BLaER1 (cell line): ENCODE measurements at regions not wholly inside any gene's neighbourhood (a gene's known extent, or its start where the extent isn't known, plus 50 kb on each side); places are given as distances from the start of the nearest gene placed in this dataset.
"Not testable (repeated sequence)": the region's sequence is repeated elsewhere in the genome, so short reads cannot be mapped to it uniquely, and the experiment has no call there.

Source experiments
- H3K27ac ChIP-seq: shearing (Covaris generic); formaldehyde crosslinking; 2 replicates; pipeline ENCODE4 v1.8.1; 2022
- H3K27me3 ChIP-seq: shearing (Covaris generic); formaldehyde crosslinking; 2 replicates; pipeline ENCODE4 v1.8.1; 2022
- H3K36me3 ChIP-seq: shearing (Covaris generic); formaldehyde crosslinking; 2 replicates; pipeline ENCODE4 v1.8.1; 2022
- H3K4me1 ChIP-seq: shearing (Covaris generic); formaldehyde crosslinking; 2 replicates; pipeline ENCODE4 v1.8.1; 2022
- H3K4me2 ChIP-seq: shearing (Covaris generic); formaldehyde crosslinking; 2 replicates; pipeline ENCODE4 v1.8.1; 2022
- H3K4me3 ChIP-seq: shearing (Covaris generic); formaldehyde crosslinking; 2 replicates; pipeline ENCODE4 v1.8.1; 2022
- H3K9ac ChIP-seq: shearing (Covaris generic); formaldehyde crosslinking; 2 replicates; pipeline ENCODE4 v1.8.1; 2022
- H3K9me3 ChIP-seq: shearing (Covaris generic); formaldehyde crosslinking; 2 replicates; pipeline ENCODE4 v1.8.1; 2022
- H4K20me1 ChIP-seq: shearing (Covaris generic); formaldehyde crosslinking; 2 replicates; pipeline ENCODE4 v1.8.1; 2022
- Cebpa-rat ChIP-seq: shearing (Covaris generic); IDR thresholded peaks from 2 replicates; pipeline ENCODE4 v1.8.1; 2022

DNA sequence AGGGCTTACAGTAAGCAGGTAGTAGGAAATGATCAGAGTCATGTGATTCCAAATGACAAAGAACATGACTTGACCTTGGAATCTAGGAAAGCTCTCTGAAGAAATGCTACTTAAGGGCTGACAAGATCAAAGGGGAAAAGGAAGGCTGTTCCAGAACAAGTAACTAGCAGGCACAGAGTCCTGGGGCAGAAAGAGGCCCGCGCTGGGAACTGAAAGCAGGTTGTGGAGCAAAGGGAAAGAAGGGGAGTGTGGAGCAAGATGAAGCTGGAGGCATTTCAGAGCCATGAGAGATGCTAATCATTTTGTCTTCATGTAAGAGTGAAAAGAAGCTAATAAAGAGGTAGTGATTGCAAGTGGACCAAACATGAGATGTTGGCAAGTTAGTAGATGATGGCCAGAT, 397.5 kb downstream of the DTWD2 start:
- H3K4me1 ChIP-seq = no peaks in the 10 kb centered on the region
- no peak overlapping the region for H3K9ac ChIP-seq
- H3K9me3 ChIP-seq = no peaks in the 10 kb centered on the region

DNA sequence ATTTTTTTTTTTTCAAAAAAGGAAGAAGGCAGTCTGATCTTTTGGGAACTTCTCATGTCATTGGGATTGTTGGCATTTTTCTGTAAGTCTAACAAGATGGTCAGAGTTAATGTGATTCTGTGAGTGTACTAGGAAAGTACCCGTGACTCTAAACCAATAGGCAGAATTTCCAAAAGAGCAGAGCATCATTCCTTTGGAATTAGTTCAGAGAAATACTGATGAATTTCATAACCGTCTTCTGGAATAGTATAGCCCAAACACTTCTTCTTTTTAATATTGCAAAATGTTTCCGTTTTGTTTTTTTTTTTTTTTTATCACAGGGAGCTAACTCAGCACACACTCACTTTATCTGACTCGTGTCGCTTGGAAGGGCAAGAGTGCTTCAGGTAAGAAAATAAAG, 407.4 kb downstream of the DTWD2 start:
- no peaks in the 10 kb centered on the region for H4K20me1 ChIP-seq
- H3K27me3 ChIP-seq = no peaks in the 10 kb centered on the region
- no peak overlapping the region for H3K4me3 ChIP-seq
- H3K9me3 ChIP-seq = no peaks in the 10 kb centered on the region
- H3K36me3 ChIP-seq = no peaks in the 10 kb centered on the region
- no peak overlapping the region for H3K4me2 ChIP-seq
- H3K9ac ChIP-seq = no peak overlapping the region
- no peak overlapping the region for H3K27ac ChIP-seq
- H3K4me1 ChIP-seq = no peaks in the 10 kb centered on the region
- TF ChIP-seq Cebpa-rat = no peak

More for the DNA sequence above, 397.5 kb downstream of the DTWD2 start:
- no peak for TF ChIP-seq Cebpa-rat
- Histone ChIP-seq H4K20me1 (no peaks in the 10 kb centered on the region), H3K4me2 (no peak overlapping the region), H3K27ac (no peak overlapping the region), H3K4me3 (no peak overlapping the region), H3K36me3 (no peaks in the 10 kb centered on the region), H3K27me3 (no peaks in the 10 kb centered on the region)

DNA sequence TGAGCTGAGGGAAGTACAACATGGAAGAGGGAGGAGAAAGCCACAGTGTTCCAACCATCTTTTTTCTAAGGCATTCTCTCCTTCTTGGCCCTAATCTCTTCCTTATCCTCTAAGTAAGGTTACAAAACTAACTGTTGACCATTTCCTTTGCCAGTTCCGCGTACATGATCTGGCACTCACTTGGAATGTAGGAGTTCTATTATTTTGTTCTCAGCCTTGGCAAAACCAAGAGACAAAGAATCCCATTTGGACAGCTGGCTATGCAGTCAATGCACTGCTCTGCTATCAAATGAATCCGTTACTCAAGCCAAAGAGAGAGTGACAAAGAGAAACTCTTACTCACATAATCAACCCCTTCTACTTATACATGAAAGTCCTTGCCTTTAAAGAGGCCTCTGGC, 410.3 kb downstream of the DTWD2 start:
- H4K20me1 ChIP-seq = no peaks in the 10 kb centered on the region
- no peak overlapping the region for H3K9ac ChIP-seq
- H3K4me1 ChIP-seq = no peaks in the 10 kb centered on the region
- H3K9me3 ChIP-seq = no peaks in the 10 kb centered on the region
- no peaks in the 10 kb centered on the region for H3K27me3 ChIP-seq
- H3K4me2 ChIP-seq = no peak overlapping the region
- no peak for TF ChIP-seq Cebpa-rat
- H3K4me3 ChIP-seq = no peak overlapping the region
- no peak overlapping the region for H3K27ac ChIP-seq
- H3K36me3 ChIP-seq = no peaks in the 10 kb centered on the region

DNA sequence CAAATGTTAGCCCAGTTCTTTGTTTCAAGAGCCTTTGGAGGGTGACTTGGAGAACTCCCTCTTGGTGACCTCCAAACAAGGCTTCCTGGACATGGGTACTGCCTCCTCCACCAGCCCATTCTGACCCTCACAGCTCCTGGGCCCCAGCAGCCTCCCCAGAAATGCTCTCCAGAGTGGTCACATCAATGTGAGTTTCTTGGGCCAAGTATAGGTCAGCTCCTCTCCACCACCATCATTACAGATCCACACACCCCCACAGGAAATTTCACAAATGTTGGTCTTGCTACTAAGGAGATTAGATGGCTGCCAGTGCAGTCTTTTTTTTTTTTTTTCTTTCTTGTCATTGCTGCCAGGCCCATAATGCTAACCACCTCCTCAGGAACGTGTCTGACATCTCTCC, 410.7 kb downstream of the DTWD2 start:
- Histone ChIP-seq H3K4me1 (no peaks in the 10 kb centered on the region), H3K9me3 (no peaks in the 10 kb centered on the region), H3K27me3 (no peaks in the 10 kb centered on the region), H3K4me3 (no peak overlapping the region), H3K9ac (no peak overlapping the region), H3K36me3 (no peaks in the 10 kb centered on the region), H4K20me1 (no peaks in the 10 kb centered on the region), H3K4me2 (no peak overlapping the region), H3K27ac (no peak overlapping the region)
- TF ChIP-seq Cebpa-rat = no peak

DNA sequence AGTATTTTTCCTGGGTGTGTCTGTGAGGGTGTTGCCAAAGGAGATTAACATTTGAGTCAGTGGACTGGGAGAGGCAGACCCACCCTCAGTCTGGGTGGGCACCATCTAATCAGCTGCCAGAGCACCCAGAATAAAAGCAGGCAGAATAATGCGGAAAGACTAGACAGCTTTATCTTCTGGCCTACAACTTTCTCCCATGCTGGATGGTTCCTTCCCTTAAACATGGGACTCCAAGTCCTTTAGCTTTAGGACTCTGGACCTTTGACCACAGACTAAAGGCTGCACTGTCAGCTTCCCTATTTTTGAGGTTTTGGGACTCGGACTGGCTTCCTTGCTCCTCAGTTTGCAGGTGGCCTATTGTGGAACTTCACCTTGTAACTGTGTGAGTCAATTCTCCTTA, 418.1 kb downstream of the DTWD2 start:
- H3K27me3 ChIP-seq, H3K4me2 ChIP-seq, H3K36me3 ChIP-seq: not testable (repeated sequence)

DNA sequence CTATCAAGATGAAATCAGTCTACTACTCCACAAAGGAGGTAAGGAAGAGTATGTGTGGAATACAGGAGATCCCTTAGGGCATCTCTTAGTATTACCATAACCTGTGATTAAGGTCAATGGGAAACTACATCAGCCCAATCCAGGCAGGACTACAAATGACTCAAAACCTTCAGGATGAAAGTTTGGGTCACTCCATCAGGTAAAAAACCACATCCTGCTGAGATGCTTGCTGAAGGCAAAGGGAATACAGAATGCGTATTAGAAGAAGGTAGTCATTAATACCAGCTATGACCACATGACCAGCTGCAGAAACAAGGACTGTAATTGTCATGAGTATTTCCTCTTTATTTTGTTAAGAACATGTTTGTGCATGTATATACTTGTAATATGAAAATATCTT, 418.8 kb downstream of the DTWD2 start:
- not testable (repeated sequence) for H3K9ac ChIP-seq, H3K27me3 ChIP-seq, H3K36me3 ChIP-seq, H3K9me3 ChIP-seq, H3K27ac ChIP-seq, H4K20me1 ChIP-seq, H3K4me1 ChIP-seq, H3K4me3 ChIP-seq, H3K4me2 ChIP-seq

More for the DNA sequence above, 418.1 kb downstream of the DTWD2 start:
- H3K27ac ChIP-seq, H3K4me1 ChIP-seq, H4K20me1 ChIP-seq, H3K9ac ChIP-seq, H3K4me3 ChIP-seq, H3K9me3 ChIP-seq: not testable (repeated sequence)

DNA sequence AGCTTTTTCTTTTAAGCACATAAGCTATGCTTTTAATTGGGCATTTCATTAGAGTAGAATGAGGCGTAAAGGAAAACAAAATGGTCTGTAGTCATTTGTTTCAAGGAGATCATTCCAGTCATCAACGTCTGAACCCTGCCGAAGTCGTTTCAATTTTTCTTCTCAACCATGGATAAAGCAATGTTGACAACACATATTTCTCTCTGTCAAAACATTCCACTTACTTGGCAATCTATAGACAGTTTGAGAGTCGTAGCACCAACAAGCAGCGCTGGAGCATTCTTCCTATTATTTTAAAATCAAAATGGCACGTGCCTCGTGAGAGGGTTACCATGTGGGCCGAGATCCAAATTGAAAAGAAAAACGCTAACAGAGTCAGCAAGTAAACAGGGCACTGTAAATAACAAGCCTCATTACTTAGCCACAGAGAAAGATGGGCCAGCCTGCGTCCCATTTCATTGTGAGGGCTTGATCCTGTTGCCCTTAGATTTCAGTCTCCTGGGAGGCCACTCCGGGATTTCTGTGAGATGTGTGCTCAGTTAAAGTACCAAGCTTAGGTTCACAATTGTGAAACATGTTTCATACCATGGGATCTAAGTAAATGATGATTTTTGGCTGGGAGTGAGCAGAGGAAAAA, 422.9 kb downstream of the DTWD2 start:
- Histone ChIP-seq H3K4me2 (no peak overlapping the region), H3K36me3 (no peaks in the 10 kb centered on the region), H3K9me3 (no peaks in the 10 kb centered on the region), H3K27me3 (no peaks in the 10 kb centered on the region), H3K27ac (no peak overlapping the region), H3K9ac (no peak overlapping the region), H3K4me3 (no peak overlapping the region), H3K4me1 (0 out of 2 replicates have a peak, but pooled peaks cover under 1% of the 10 kb centered on the region), H4K20me1 (no peaks in the 10 kb centered on the region)
- no peak for TF ChIP-seq Cebpa-rat

DNA sequence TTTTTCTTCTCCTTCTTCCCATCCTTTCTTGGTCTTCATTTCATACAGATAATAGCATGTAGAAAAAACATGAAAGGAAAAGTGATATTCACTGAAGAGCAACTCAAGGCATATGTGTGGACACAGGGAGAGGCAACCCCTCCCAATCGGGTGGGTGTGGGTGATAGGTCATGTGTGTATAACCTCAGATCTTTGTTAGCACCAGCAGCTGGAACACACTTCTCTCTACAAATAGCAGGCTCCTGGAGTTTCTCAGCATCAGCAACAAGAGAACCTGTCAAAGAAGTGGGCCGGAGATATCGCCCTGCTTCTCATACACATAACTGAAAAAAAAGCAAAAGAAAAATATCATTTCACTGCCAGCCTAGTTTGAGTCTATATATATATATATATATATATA, 426.4 kb downstream of the DTWD2 start:
- Histone ChIP-seq H3K9ac (no peak overlapping the region), H4K20me1 (no peaks in the 10 kb centered on the region), H3K36me3 (no peaks in the 10 kb centered on the region), H3K4me1 (peaks cover 14% of the 10 kb centered on the region), H3K4me3 (no peak overlapping the region), H3K27ac (no peak overlapping the region), H3K9me3 (no peaks in the 10 kb centered on the region), H3K4me2 (no peak overlapping the region), H3K27me3 (no peaks in the 10 kb centered on the region)
- TF ChIP-seq Cebpa-rat = no peak

DNA sequence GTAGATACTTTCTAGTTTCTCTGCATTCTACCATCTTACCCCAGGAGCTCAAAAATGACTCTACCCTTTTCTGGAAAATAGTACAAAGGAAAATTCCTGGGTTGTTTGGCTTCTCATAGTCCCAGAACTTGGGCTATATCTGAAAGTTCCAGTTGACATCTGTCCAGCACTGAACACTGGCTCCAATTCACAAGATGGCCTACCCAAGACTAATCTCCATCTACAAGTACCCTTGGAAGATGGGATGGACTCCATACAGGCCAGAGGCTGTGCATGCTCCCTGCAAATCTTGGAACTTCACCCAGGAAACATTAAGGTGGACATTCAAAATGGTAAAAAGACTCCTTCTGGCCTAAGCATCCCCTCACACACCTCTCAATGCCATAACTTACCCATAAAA, 427.1 kb downstream of the DTWD2 start:
- Histone ChIP-seq H3K27me3 (no peaks in the 10 kb centered on the region), H3K4me3 (no peak overlapping the region), H3K4me1 (peaks cover 15% of the 10 kb centered on the region), H3K9me3 (no peaks in the 10 kb centered on the region), H3K27ac (no peak overlapping the region), H3K9ac (no peak overlapping the region), H3K36me3 (no peaks in the 10 kb centered on the region), H4K20me1 (no peaks in the 10 kb centered on the region), H3K4me2 (no peak overlapping the region)
- no peak for TF ChIP-seq Cebpa-rat

DNA sequence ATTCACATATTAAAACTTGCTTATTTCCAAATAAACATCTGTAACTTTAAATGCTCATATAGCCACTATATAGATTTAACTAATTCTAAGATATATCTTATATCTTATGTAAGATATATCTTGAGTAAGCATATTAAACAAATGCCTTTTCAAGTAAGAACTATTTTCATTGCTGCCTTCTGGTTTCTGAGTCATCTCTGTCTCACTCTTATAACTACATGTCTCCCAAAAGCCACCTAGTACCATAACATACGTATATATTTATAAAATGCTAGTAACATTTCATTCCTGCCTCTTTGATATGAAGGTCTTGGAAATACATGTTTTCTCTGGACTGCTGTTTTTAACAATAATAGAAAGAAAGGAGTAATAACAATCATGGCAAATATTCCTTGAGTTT, 429.5 kb downstream of the DTWD2 start:
- Histone ChIP-seq H4K20me1 (no peaks in the 10 kb centered on the region), H3K4me1 (peaks cover 15% of the 10 kb centered on the region), H3K4me2 (no peak overlapping the region), H3K36me3 (no peaks in the 10 kb centered on the region), H3K9me3 (no peaks in the 10 kb centered on the region), H3K27me3 (no peaks in the 10 kb centered on the region), H3K9ac (no peak overlapping the region), H3K4me3 (no peak overlapping the region), H3K27ac (no peak overlapping the region)
- no peak for TF ChIP-seq Cebpa-rat

DNA sequence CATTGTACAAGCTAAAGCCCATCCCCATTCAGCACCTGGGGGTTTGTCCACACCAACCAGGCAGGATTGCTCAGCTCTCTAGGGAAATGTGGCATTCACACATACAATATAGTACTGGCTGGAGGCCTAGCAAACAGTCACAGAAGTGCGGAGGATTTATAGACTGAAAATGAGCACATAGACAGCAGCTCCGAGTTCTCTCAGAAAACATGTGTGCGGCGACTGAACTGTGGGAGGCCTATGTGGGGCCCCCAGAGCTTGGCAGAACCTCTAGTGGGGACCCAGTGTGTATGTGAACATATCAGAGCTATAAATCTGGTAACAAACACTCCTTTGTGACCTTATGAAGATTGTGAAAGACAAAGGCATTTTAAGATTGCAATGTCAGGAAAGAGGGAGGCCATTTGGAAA, 431.1 kb downstream of the DTWD2 start:
- no peaks in the 10 kb centered on the region for H3K27me3 ChIP-seq
- H3K4me2 ChIP-seq = no peak overlapping the region
- no peak for TF ChIP-seq Cebpa-rat
- H3K4me1 ChIP-seq = peaks cover 15% of the 10 kb centered on the region
- H3K36me3 ChIP-seq = no peaks in the 10 kb centered on the region
- H3K27ac ChIP-seq = no peak overlapping the region
- no peak overlapping the region for H3K9ac ChIP-seq
- no peaks in the 10 kb centered on the region for H4K20me1 ChIP-seq
- H3K9me3 ChIP-seq = no peaks in the 10 kb centered on the region
- H3K4me3 ChIP-seq = no peak overlapping the region
